Vagina (tissue), 2 donors: ENCODE measurements at regions not wholly inside any gene's neighbourhood (a gene's known extent, or its start where the extent isn't known, plus 50 kb on each side); places are given as distances from the start of the nearest gene placed in this dataset.

ENCODE experiments used
- DNase-seq, 2 donors: peaks; one replicate each; pipeline ENCODE4 v3.0.0-alpha.2; 2017; ENCODE audit errors: extremely low spot score in 2 of 2
- H3K27ac ChIP-seq: fragments of 200-600 bp; sonication (generic); one replicate; pipeline ENCODE4 v1.5.1; 2019
- H3K27me3 ChIP-seq: fragments of 200-600 bp; sonication (generic); one replicate; pipeline ENCODE4 v1.5.1; 2019
- H3K36me3 ChIP-seq, 2 donors: fragments of 200-600 bp; sonication (generic); one replicate each; pipeline ENCODE4 v1.5.1; 2017 to 2019
- H3K4me1 ChIP-seq: fragments of 200-600 bp; sonication (generic); one replicate; pipeline ENCODE4 v1.5.1; 2019
- H3K4me3 ChIP-seq, 2 donors: fragments of 200-600 bp; sonication (generic); 1 replicate in 1 of 2; 2 replicates in 1 of 2; pipeline ENCODE4 v1.5.1; 2016 to 2019
- H3K9me3 ChIP-seq: fragments of 200-600 bp; sonication (generic); one replicate; pipeline ENCODE4 v1.5.1; 2019
- CTCF ChIP-seq, 3 experiments: fragments of 450-650 bp in 2 of 3; fragments of 200-600 bp in 1 of 3; sonication (generic) in 1 of 3; IDR thresholded peaks; one replicate each; pipeline ENCODE4 v1.5.1; 2017 to 2019; ENCODE audit warnings: antibody characterized with exemption in 3 of 3, mild to moderate bottlenecking in 2 of 3, moderate library complexity in 2 of 3
- POLR2A ChIP-seq, 2 donors: fragments of 450-650 bp; IDR thresholded peaks; one replicate each; pipeline ENCODE4 v1.6.1; 2017; ENCODE audit warnings: antibody characterized with exemption in 2 of 2, mild to moderate bottlenecking in 2 of 2, moderate library complexity in 2 of 2
- POLR2AphosphoS5 ChIP-seq, 2 donors: sonication (generic); formaldehyde crosslinking; IDR thresholded peaks; one replicate each; pipeline ENCODE4 v1.9.0; 2017; ENCODE audit warnings: antibody characterized with exemption in 2 of 2, mild to moderate bottlenecking in 2 of 2, low read depth in 1 of 2; ENCODE audit not compliant: insufficient read depth in 1 of 2
- intact Hi-C: fragments of 100-400 bp; cut with DNase I; formaldehyde crosslinking; loops from one replicate; pipeline ENCODE4 v1.15.1; 2023

GRCh38 chr4:137967480-137968190 is 274.5 kb downstream of the SLC7A11 start:
- H3K27ac ChIP-seq: no peak overlapping the region
- DNase-seq: no peak
- intact Hi-C loops: no loop called here
- TF ChIP-seq POLR2A (IDR thresholded peaks at IDR 0.05): no peak
- no peak for TF ChIP-seq CTCF (IDR thresholded peaks at IDR 0.05)
- TF ChIP-seq POLR2AphosphoS5 (IDR thresholded peaks at IDR 0.05; ENCODE audit: insufficient read depth in 1 of 2, low read depth in 1 of 2): no peak
- no peaks in the 10 kb centered on the region for H3K9me3 ChIP-seq
- H3K4me3 ChIP-seq: no peak overlapping the region
- no peaks in the 10 kb centered on the region for H3K4me1 ChIP-seq
- H3K27me3 ChIP-seq: no peaks in the 10 kb centered on the region
- H3K36me3 ChIP-seq: no peaks in the 10 kb centered on the region

DNA sequence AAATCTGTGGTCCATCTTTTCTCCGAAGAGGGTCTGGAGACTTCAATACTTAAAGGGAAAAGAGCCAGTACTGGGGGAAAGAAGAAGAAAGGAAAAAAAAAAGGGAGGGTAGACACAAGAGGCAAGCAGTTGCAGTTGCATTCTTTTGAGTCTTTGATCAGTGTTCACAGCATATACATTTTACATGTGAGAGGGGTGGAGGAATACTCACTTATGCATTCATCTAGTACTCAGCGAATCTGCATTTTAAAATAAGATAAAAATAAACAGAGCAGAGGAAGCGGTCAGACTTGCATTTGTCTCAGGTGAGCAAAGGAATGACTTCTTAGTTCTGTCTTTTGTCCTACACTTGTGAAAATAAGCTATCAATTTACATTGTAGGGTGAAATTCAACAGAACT is 275.6 kb downstream of the SLC7A11 start:
- no peaks in the 10 kb centered on the region for H3K4me1 ChIP-seq
- no peaks in the 10 kb centered on the region for H3K9me3 ChIP-seq
- no peaks in the 10 kb centered on the region for H3K27me3 ChIP-seq
- TF ChIP-seq POLR2AphosphoS5 (IDR thresholded peaks at IDR 0.05; ENCODE audit: insufficient read depth in 1 of 2, low read depth in 1 of 2): no peak
- TF ChIP-seq POLR2A (IDR thresholded peaks at IDR 0.05): no peak
- intact Hi-C loops: no loop called here
- H3K27ac ChIP-seq: no peak overlapping the region
- no peak for DNase-seq
- no peaks in the 10 kb centered on the region for H3K36me3 ChIP-seq
- H3K4me3 ChIP-seq: no peak overlapping the region

GRCh38 chr4:137961051-137961438 is 281.1 kb downstream of the SLC7A11 start:
- intact Hi-C loops: no loop called here
- no peaks in the 10 kb centered on the region for H3K9me3 ChIP-seq

DNA sequence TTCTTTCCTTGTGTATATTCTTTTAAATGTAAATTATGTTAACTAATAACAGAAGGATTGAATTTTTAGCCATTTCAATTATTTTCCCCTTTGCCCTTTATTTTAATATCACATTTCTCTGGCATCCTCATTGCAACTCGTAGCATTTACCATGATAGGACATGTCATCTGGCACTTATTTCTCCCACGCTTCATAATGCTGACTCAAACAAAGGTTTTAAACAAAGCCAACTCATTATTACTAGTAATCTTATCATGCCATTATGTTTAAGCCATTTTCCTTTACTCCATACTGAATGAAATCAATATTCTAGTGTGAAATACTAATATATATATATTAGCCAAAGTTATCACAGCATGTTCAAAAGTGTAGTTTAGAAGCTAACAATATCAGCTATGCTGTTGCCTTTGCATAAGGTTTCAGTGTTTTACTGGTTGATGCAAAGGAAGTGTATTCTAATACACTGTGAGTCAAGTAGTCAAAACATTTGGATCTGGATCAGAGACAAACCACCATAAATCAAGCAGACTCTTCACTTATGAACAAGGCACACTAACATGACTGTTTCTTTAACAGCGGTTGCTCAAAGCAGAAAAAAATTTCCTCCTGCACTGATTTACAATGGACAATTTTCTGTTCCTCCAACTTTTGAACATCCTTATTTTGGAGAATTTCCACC is 281.6 kb downstream of the SLC7A11 start:
- Histone ChIP-seq H3K4me1 (peaks cover 13% of the 10 kb centered on the region), H3K9me3 (no peaks in the 10 kb centered on the region), H3K4me3 (no peak overlapping the region), H3K27ac (no peak overlapping the region), H3K27me3 (no peaks in the 10 kb centered on the region), H3K36me3 (no peaks in the 10 kb centered on the region)
- DNase-seq: no peak
- no peak for TF ChIP-seq POLR2A (IDR thresholded peaks at IDR 0.05)
- peak in 1 of 2 donors; percentile 6 for TF ChIP-seq POLR2AphosphoS5 (IDR thresholded peaks at IDR 0.05; ENCODE audit: insufficient read depth in 1 of 2, low read depth in 1 of 2)
- no peak for TF ChIP-seq CTCF (IDR thresholded peaks at IDR 0.05)
- intact Hi-C loops: no loop called here

More at GRCh38 chr4:137961051-137961438, 281.1 kb downstream of the SLC7A11 start:
- no peaks in the 10 kb centered on the region for H3K27me3 ChIP-seq
- no peak for DNase-seq
- no peak overlapping the region for H3K27ac ChIP-seq
- peaks cover 13% of the 10 kb centered on the region for H3K4me1 ChIP-seq
- no peaks in the 10 kb centered on the region for H3K36me3 ChIP-seq
- TF ChIP-seq POLR2A (IDR thresholded peaks at IDR 0.05) (no peak), CTCF (IDR thresholded peaks at IDR 0.05) (no peak)
- H3K4me3 ChIP-seq: no peak overlapping the region

DNA sequence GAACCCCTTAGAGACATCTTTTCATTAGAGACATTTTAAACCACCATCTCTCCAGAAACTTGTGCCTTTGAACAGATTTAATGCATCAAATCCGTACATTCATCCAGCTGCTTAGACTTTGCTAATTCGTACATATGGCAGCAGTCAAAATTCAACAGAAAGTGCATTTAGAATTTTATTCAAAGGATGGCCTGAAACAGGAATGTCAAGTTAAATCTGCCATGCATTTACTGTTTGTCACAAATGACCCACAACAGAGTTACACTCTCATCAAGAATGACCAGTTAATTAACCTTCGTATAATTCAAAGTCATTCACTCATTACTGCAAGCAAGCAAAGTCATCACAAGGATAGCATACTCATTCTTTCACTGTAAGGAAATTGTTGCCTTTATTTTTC is 284.3 kb downstream of the SLC7A11 start:
- H3K27ac ChIP-seq: no peak overlapping the region
- peaks cover 13% of the 10 kb centered on the region for H3K4me1 ChIP-seq
- no peak for DNase-seq
- TF ChIP-seq POLR2A (IDR thresholded peaks at IDR 0.05) (no peak), POLR2AphosphoS5 (IDR thresholded peaks at IDR 0.05; ENCODE audit: insufficient read depth in 1 of 2, low read depth in 1 of 2) (no peak), CTCF (IDR thresholded peaks at IDR 0.05) (no peak)
- no peaks in the 10 kb centered on the region for H3K27me3 ChIP-seq
- no peak overlapping the region for H3K4me3 ChIP-seq
- no peaks in the 10 kb centered on the region for H3K9me3 ChIP-seq
- intact Hi-C loops: no loop called here
- H3K36me3 ChIP-seq: no peaks in the 10 kb centered on the region
